HG02588 (cell line): ENCODE measurements at regions not wholly inside any gene's neighbourhood (a gene's known extent, or its start where the extent isn't known, plus 50 kb on each side); places are given as distances from the start of the nearest gene placed in this dataset.
"Not testable (repeated sequence)": the region's sequence is repeated elsewhere in the genome, so short reads cannot be mapped to it uniquely, and the experiment has no call there.

Experiments
- ATAC-seq: cut with Tn5 transposase; IDR thresholded peaks from one replicate; pipeline ENCODE4 v1.9.1; 2021; ENCODE audit warnings: mild to moderate bottlenecking, moderate library complexity; ENCODE audit not compliant: unreplicated experiment

DNA sequence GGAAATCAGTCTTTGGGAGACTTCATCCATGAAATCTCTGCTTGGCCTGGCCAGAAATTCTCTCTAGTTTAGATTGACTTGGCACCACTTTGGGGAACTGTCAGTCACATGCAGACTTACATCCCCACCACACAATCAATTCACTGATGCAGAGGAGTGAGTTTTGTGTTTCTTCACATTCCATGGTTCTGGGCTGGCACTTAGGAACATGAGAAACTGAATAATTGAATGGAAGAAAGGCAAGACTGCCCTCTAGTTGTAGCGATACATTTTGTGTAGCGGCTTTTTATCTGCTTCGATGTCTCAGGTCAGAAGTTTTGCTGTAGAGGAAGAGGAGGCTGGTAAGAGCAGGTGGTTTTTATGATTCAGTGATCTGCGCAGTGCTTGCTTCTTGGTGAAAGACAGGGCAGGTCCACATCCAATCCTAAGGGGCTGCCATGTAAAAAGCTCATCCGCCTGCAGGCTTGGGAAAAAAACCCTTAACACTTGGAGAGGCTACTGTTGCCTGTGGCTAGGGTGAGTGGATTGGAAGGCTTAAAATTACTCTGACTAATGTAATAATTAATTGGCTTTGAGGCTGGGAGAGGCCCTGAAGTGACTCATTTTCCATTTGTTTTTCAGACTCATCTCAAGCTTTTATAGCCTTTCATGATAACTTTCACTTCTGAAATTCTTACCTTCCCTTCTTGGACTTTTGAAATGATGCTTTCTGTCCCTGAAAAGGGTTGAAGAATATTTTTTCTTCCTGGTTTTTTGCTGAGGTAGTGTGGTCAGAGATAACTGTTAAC, 75.4 kb upstream of the LPCAT1 start:
- ATAC-seq, result not testable (repeated sequence)

DNA sequence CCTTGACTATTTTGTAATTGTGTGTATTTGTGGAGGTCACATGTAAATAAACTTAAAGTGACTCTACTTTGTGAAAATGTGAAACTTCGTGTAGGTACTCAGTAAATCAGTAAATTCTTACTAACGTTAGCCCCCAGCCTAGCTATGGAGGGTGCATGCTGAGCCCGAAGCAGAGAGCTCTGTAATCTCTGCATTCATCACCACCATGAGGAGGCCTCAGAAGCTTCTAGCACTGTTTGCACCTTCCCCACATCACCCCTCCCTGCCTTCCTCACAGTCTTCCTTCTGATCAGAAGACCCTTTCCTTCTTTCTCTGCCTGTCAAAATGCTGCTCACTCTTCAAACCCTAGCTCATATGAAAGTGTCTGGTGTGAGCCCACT, 73.3 kb upstream of the LPCAT1 start:
- not testable (repeated sequence) for ATAC-seq

DNA sequence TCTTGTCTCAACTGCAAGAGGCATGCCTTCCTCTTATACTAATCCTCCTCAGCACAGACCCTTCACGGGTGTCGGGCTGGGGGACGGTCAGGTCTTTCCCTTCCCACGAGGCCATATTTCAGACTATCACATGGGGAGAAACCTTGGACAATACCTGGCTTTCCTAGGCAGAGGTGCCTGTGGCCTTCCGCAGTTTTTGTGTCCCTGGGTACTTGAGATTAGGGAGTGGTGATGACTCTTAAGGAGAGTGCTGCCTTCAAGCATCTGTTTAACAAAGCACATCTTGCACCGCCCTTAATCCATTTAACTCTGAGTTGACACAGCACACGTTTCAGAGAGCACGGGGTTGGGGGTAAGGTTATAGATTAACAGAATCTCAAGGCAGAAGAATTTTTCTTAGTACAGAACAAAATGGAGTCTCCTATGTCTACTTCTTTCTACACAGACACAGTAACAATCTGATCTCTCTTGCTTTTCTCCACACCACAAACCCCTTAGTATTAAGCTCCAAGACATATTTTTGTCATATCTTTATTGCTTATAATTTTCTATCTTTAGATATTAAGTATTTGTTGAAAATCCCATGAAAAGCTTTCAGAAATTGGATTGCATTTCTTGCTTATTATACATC, 72.8 kb upstream of the LPCAT1 start:
- ATAC-seq, result not testable (repeated sequence)

DNA sequence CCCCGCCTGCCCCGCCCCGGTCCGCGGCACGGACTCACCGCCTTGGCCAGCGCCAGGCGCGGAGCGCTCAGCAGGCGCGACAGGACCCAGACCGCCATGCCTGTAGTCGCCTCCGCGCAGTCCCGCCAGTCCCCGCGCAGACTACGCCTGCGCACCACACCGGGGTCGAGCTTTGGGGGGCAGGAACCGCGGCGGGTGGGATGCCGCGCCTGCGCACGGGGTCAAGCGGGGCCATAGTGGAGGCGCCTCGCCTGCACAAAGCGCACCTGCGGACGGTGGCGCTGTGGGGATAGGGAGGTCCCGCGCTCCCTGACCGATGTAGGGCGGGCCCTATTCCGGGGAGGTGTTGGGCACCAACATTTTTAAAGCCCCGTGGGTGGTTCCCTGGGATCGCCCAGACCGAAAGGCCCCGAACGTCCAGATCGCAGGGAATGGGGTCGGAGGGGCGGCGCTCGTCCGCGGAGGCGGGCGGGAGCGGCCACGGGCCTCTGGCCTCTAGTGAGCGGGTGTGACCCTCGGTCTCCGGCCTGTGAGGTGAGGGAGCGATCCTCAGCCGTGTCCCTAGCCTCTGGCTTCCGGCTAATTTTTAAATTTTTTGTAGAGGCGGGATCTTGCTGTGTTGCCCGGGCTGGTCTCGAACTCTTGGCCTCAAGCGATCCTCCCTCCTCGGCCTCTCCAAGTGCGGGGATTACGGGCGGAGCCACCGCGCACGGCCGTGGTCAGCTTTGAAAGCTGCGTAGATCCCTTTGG, 70.8 kb upstream of the LPCAT1 start:
- ATAC-seq, result peak; percentile 84

DNA sequence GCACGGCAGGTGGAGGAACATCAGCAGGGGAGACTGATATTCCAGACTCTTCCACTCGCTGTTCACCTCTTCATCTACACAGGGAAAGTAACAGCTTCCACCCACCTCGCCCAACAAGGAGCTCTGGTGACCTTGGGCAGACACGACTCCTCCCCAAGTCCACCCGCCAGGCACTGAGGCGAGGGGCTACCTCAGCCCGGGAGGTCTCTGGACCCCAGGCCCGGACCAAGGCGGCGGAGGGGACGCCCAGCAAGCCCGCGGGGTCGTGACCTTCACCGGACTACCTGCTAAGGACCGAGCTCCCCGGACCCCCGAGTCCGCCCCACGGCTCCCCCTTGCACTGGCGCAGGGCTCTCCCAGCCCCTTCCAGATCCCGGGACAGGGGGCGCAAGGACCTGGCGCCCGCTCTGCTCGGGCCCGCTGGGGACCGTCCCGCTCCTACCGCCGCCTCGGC, 70.2 kb upstream of the LPCAT1 start:
- no peak for ATAC-seq

DNA sequence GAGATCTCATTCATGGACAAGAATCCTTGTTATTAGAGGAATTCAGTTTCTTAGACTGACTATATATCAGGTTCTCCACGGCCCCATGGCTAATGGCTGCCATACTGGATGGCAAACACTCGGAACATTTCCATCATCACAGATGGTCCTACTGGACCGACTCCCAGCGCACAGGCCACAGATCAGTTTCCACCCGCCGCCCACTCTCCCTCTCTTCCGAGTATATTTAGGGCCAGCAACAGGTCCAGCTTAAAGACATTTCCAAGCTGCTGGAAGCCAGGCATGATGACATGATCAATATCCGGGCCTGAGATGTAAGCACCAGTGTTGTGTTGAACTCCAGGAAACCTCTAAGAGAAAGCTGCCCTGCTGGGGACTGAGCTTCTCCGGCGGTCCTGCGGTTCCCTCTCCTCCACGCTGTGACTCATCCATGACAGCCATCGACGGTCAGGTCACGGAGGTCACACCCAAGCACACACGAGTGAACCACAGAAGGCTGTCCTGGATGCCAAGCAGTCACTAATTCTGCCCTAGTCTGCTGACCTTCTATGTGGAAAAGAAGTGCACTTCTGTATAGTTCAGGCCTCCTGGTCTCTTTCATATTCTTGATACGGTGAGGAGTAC, 64.4 kb upstream of the LPCAT1 start:
- ATAC-seq, result not testable (repeated sequence)

DNA sequence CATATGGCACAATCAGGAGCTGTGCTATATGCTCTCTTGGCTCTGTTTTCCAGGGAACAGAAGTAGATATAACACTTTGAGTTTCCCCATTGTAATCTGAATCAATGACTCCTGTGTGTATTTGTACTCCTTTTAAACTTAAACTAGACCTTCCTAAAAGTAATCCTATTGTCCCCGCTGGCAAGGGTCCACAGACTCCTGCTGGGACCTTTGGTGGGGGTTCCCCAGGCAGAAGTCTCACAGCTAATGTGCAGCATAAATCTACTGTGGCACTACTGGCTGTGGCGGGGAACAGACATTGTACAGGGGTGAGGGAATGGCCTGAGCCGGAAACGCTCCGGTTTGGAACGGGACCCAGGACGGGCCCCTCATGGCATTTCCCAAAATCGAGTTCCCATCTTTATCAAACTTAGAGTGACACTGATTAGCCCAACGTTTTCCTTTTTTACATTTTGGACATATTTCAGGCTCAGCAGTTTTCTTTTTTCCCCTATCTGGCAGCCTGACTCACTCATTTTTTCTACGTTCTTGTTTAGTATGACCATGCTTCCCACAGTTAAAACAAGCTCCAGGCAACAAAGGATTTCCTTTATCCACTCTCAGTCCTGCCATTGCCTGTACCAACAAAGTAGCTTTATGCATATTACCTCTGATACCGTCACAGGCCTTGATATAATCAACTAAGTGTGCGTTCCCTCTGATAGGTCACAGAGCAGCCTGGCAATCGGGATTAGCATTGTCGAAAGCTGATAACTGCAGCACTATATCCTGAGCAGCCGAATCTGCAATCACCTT, 59.5 kb upstream of the LPCAT1 start:
- not testable (repeated sequence) for ATAC-seq

DNA sequence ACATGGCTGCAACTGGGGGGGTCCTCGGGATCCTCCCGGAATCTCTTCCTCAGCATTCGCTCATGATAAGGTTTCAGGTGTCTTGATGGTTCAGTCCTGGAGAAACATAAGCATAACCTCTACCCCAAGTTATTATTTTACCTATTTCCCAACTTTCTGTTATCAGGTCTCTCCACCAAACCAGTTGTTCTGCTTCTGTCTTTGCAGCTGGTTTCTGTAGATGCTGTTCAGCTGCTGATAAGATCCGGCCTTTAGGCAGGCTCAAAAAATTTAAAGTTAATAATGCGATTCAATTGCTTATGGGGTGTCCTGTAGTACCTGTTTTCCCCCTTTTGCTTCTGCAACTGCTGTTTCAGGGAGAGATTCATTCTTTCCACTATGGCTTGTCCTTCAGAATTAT, 55.6 kb upstream of the LPCAT1 start:
- not testable (repeated sequence) for ATAC-seq

DNA sequence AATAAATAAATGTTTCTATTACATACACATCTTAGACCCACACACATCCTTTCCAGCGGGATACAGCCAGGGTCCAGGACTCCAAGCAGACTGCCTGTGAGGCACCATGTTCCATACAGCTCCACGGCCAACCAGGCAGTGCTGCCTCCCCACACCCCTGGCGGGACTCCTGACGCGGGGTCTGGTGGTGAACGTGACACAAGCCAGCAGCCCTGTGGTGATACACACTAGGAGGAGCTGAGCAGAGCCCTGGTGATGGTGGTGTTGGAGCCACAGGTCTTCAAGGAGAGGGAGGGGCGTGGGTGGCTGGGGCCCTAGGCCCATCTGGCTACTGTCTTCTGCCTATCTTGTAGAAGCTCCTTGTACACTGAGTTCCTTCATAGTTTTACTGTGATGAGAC, 53.1 kb upstream of the LPCAT1 start:
- ATAC-seq, result not testable (repeated sequence)

DNA sequence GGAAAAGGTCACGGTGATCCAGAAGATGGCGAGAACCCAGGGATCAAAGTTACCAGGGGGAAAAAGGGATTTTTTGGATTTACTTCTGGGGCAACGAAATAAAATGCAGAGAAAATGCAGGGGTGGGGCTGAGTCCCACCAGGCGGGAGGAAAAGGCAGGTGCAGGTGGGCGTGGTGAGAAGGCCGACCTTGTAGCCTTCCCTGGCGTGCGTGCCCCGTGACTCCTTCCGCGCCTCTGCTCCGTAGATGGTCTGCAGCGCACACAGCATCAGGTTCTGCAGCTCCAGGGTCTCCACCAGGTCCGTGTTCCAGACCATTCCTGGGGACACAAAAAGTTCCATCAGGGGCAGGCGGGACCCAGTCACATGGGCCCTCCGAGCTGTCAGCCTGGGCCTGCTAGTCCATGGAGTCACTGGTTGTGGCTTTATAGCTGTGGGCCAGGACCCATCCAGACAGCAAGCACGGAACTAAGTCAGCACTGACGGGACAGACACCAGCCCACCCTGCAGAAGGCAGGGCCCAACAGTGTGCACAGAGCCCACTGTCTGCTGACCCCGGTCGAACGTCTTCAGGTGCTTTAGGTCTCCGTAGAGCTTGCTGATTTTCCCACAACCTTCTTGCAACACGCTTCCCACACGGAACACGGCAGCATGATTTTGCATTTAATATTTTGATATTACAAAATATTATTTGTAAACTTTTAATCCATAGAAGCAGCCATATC, 52.4 kb upstream of the LPCAT1 start:
- not testable (repeated sequence) for ATAC-seq

DNA sequence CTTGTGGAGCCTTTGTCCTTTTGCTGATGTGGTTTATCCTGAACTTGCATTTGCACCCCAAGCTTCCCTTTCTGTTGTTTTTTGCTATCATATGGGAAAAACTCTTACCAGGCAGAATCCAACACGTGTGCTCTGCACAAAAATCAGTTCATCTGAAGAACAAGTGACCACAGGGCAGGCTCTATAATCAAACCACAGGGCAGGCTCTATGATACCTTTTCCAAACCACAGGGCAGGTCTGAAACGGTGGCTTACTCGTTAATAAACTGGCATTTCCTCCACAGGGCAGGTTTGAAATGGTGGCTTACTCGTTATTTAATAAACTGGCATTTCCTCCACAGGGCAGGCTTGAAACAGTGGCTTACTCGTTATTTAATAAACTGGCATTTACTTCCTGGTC, 51.7 kb upstream of the LPCAT1 start:
- not testable (repeated sequence) for ATAC-seq

DNA sequence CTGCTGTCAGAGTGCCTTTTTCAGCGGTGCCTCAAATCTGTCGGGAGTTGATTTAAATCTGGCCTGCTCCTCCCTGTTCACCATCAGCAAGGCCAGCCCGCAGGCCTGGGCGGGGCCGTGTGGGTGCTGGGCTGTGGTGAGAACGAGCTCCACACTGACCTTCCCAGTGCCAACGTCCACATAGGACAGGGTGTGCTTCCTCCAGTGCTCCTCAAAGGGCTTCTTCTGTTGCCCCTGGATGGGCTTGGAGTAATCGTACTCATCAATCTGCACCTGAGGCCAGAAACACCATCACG, 50.2 kb upstream of the LPCAT1 start:
- not testable (repeated sequence) for ATAC-seq

DNA sequence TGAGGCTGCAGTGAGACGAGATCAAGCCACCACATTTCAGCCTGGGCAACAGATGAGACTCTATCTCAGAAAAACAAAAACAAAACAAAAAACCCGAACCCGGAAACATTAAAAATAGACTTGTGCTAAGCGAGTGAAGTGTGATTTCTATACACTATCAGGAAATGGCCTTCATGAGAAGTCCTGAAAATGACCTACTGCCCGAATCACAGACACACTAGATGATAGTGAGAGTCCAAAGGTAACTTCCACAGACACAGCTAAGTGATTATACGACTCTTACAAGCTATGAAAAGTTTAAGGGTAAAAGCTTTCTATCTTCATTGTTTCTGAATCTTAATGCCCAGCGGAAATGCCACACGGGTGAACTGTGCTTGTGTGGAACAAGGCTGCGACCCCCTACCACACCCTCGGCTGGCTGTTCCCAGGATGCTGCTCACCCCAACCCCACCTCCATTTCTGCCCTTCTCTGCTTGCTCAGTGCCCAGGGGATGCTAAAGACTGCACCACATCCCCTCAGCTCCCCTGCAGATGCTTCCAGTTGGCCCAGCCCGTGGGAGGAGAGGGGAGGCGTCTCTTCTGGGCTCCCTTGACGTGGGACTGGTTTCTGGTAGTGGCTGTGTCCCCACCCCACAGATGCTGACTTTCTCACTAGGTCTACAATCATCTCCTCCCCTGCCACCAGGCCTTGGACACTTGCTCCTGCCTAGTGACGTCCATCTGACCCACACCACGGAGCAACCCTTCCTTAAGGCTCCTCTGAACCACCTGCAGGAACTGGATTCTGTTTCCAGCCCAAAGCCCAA, 49.7 kb upstream of the LPCAT1 start:
- ATAC-seq, result not testable (repeated sequence)
